Posterior cingulate gyrus (tissue), 11 donors: ENCODE measurements at regions not wholly inside any gene's neighbourhood (a gene's known extent, or its start where the extent isn't known, plus 50 kb on each side); places are given as distances from the start of the nearest gene placed in this dataset.
"Not testable (repeated sequence)": the region's sequence is repeated elsewhere in the genome, so short reads cannot be mapped to it uniquely, and the experiment has no call there.

Experiments
- DNase-seq, 10 donors: peaks; one replicate each; pipeline versions ENCODE4 v3.0.0 to v3.0.0-alpha.2; 2020 to 2021; ENCODE audit warnings: mixed read lengths in 3 of 10
- intact Hi-C: fragments of 100-400 bp; cut with DNase I; formaldehyde crosslinking; loops from one replicate; pipeline ENCODE4 v1.15.1; 2023

- no peak for DNase-seq
- intact Hi-C loops: no loop called here
Measured at GRCh38 chr14:89576145-89576927, 159.3 kb upstream of the FOXN3 start.

- intact Hi-C loops: no loop called here
Measured at GRCh38 chr14:89575386-89576061, 158.5 kb upstream of the FOXN3 start.

GRCh38 chr14:89574420-89574819 lies 157.4 kb upstream of the FOXN3 start:
- DNase-seq: no peak
- intact Hi-C loops: no loop called here

More at GRCh38 chr14:89575386-89576061, 158.5 kb upstream of the FOXN3 start:
- DNase-seq: peak in 1 of 10 donors; percentile 56

- intact Hi-C loops: no loop called here
Measured at GRCh38 chr14:89573399-89573657, 156.3 kb upstream of the FOXN3 start.

GRCh38 chr14:89572596-89573398 lies 155.8 kb upstream of the FOXN3 start:
- intact Hi-C loops: no loop called here
- DNase-seq: no peak

More at GRCh38 chr14:89573399-89573657, 156.3 kb upstream of the FOXN3 start:
- no peak for DNase-seq

- no peak for DNase-seq
- intact Hi-C loops: no loop called here
Measured at GRCh38 chr14:89571491-89571890, 154.5 kb upstream of the FOXN3 start.

GRCh38 chr14:89566644-89567415 lies 149.8 kb upstream of the FOXN3 start:
- no peak for DNase-seq
- intact Hi-C loops: no loop called here

- intact Hi-C loops: no loop called here
- DNase-seq: no peak
Measured at GRCh38 chr14:89566180-89566579, 149.1 kb upstream of the FOXN3 start.

GRCh38 chr14:89565607-89566006 lies 148.6 kb upstream of the FOXN3 start:
- intact Hi-C loops: no loop called here

GRCh38 chr14:89564989-89565388 lies 148.0 kb upstream of the FOXN3 start:
- no peak for DNase-seq
- intact Hi-C loops: no loop called here

More at GRCh38 chr14:89565607-89566006, 148.6 kb upstream of the FOXN3 start:
- no peak for DNase-seq

GRCh38 chr14:89564286-89564957 lies 147.4 kb upstream of the FOXN3 start:
- no peak for DNase-seq
- intact Hi-C loops: no loop called here

GRCh38 chr14:89563471-89563870 lies 146.4 kb upstream of the FOXN3 start:
- no peak for DNase-seq
- intact Hi-C loops: no loop called here

GRCh38 chr14:89551955-89552354 lies 134.9 kb upstream of the FOXN3 start:
- DNase-seq: no peak
- intact Hi-C loops: no loop called here

- intact Hi-C loops: no loop called here
- DNase-seq: no peak
Measured at GRCh38 chr14:89551432-89551831, 134.4 kb upstream of the FOXN3 start.

- intact Hi-C loops: no loop called here
- DNase-seq: no peak
Measured at GRCh38 chr14:89550821-89551220, 133.8 kb upstream of the FOXN3 start.

- intact Hi-C loops: no loop called here
Measured at GRCh38 chr14:89549381-89550125, 132.5 kb upstream of the FOXN3 start.

GRCh38 chr14:89547047-89547446 lies 130.0 kb upstream of the FOXN3 start:
- intact Hi-C loops, DNase-seq: not testable (repeated sequence)

More at GRCh38 chr14:89549381-89550125, 132.5 kb upstream of the FOXN3 start:
- DNase-seq: no peak

GRCh38 chr14:89544636-89545301 lies 127.7 kb upstream of the FOXN3 start:
- intact Hi-C loops: no loop called here
- DNase-seq: no peak

GRCh38 chr14:89543425-89543790 lies 126.4 kb upstream of the FOXN3 start:
- DNase-seq: peak in 8 of 10 donors; percentile 32 to 94 (median 60)
- intact Hi-C loops: no loop called here
